GM21529 (cell line): ENCODE measurements at regions not wholly inside any gene's neighbourhood (a gene's known extent, or its start where the extent isn't known, plus 50 kb on each side); places are given as distances from the start of the nearest gene placed in this dataset.
"Not testable (repeated sequence)": the region's sequence is repeated elsewhere in the genome, so short reads cannot be mapped to it uniquely, and the experiment has no call there.

Source experiments
- ATAC-seq: cut with Tn5 transposase; IDR thresholded peaks from one replicate; pipeline ENCODE4 v1.9.1; 2021; ENCODE audit not compliant: unreplicated experiment

- not testable (repeated sequence) for ATAC-seq
These were observed 390.6 kb downstream of the PRIM2 start for GRCh38 chr6:57708061-57708460.

- ATAC-seq: not testable (repeated sequence)
These were observed 405.1 kb downstream of the PRIM2 start for GRCh38 chr6:57722546-57722945.

- ATAC-seq: not testable (repeated sequence)
These were observed 406.5 kb downstream of the PRIM2 start for GRCh38 chr6:57723815-57724401.

- not testable (repeated sequence) for ATAC-seq
These were observed 412.0 kb downstream of the PRIM2 start for GRCh38 chr6:57729407-57729806.

GRCh38 chr6:57730726-57731125, 413.3 kb downstream of the PRIM2 start:
- ATAC-seq: not testable (repeated sequence)

GRCh38 chr6:57747716-57748115, 430.3 kb downstream of the PRIM2 start:
- ATAC-seq: not testable (repeated sequence)

- not testable (repeated sequence) for ATAC-seq
These were observed 442.4 kb downstream of the PRIM2 start for GRCh38 chr6:57759850-57760249.

GRCh38 chr6:57792720-57793397, 475.4 kb downstream of the PRIM2 start:
- not testable (repeated sequence) for ATAC-seq

- ATAC-seq: not testable (repeated sequence)
These were observed 475.9 kb downstream of the PRIM2 start for GRCh38 chr6:57793398-57793762.

GRCh38 chr6:57799703-57800479, 482.5 kb downstream of the PRIM2 start:
- not testable (repeated sequence) for ATAC-seq

- not testable (repeated sequence) for ATAC-seq
These were observed 491.2 kb downstream of the PRIM2 start for GRCh38 chr6:57808581-57808980.

GRCh38 chr6:57809454-57809853, 492.0 kb downstream of the PRIM2 start:
- not testable (repeated sequence) for ATAC-seq

- not testable (repeated sequence) for ATAC-seq
These were observed 496.0 kb downstream of the PRIM2 start for GRCh38 chr6:57813271-57814075.

GRCh38 chr6:57815826-57816225, 498.4 kb downstream of the PRIM2 start:
- ATAC-seq: not testable (repeated sequence)

- not testable (repeated sequence) for ATAC-seq
These were observed 503.9 kb downstream of the PRIM2 start for GRCh38 chr6:57821325-57821724.

GRCh38 chr6:57822448-57822847, 505.0 kb downstream of the PRIM2 start:
- ATAC-seq: not testable (repeated sequence)

GRCh38 chr6:57822896-57823358, 505.5 kb downstream of the PRIM2 start:
- no peak for ATAC-seq

- not testable (repeated sequence) for ATAC-seq
These were observed 520.3 kb downstream of the PRIM2 start for GRCh38 chr6:57837622-57838209.

GRCh38 chr6:57841551-57841950, 524.1 kb downstream of the PRIM2 start:
- ATAC-seq: not testable (repeated sequence)

GRCh38 chr6:57853745-57854407, 536.4 kb downstream of the PRIM2 start:
- ATAC-seq: not testable (repeated sequence)
